ENCODE measurements at regions not wholly inside any gene's neighbourhood (a gene's known extent, or its start where the extent isn't known, plus 50 kb on each side); places are given as distances from the start of the nearest gene placed in this dataset.

DNA sequence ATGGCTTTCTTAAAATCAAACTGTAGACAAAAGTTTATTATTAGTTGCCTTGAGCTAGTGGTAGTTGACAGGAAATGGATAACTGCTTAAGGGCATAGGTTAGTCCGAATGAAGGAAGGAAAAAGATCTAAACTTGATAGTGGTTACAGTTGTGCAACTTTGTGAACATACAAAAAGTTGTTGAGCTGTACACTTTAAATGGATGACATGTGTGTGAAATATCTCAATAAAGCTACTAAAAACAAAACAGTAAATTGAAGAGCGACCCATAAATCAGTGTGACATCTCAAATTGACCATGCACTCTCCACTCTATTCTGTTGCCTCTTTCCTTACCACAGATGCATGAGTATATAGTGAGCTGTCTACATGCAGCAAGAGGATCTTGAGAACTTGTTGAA is 1757.8 kb downstream of the PCDH9 start:
- no peak overlapping the region for H2BK20ac ChIP-seq (ENCODE audit: low read depth, low read length)
- H3K9me3 ChIP-seq (ENCODE audit: control insufficient read depth, insufficient read depth, low read length) = no peaks in the 10 kb centered on the region
- CTCF ChIA-PET = no interaction called here
- H3K9ac ChIP-seq (ENCODE audit: low read depth, low read length) = no peak overlapping the region
- BruUV-seq (replicated peaks) = no TSS peak
- TF ChIP-seq RFX5 (IDR thresholded peaks at IDR 0.05; ENCODE audit: low read depth, low read length) = no peak
- TF ChIP-seq, protein P1, sequence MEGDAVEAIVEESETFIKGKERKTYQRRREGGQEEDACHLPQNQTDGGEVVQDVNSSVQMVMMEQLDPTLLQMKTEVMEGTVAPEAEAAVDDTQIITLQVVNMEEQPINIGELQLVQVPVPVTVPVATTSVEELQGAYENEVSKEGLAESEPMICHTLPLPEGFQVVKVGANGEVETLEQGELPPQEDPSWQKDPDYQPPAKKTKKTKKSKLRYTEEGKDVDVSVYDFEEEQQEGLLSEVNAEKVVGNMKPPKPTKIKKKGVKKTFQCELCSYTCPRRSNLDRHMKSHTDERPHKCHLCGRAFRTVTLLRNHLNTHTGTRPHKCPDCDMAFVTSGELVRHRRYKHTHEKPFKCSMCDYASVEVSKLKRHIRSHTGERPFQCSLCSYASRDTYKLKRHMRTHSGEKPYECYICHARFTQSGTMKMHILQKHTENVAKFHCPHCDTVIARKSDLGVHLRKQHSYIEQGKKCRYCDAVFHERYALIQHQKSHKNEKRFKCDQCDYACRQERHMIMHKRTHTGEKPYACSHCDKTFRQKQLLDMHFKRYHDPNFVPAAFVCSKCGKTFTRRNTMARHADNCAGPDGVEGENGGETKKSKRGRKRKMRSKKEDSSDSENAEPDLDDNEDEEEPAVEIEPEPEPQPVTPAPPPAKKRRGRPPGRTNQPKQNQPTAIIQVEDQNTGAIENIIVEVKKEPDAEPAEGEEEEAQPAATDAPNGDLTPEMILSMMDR (conservative IDR thresholded peaks at IDR 0.05; ENCODE audit: low read depth, low read length) = no peak
- no peak for TF ChIP-seq POLR2A (IDR thresholded peaks at IDR 0.05; ENCODE audit: low read depth, low read length)
- TF ChIP-seq RAD21 (IDR thresholded peaks at IDR 0.05; ENCODE audit: low read length) = no peak
- TF ChIP-seq CHD1 (IDR thresholded peaks at IDR 0.05; ENCODE audit: low read depth, low read length) = no peak
- TF ChIP-seq MAZ (IDR thresholded peaks at IDR 0.05; ENCODE audit: borderline replicate concordance, low read depth, low read length) = no peak
- no peak for TF ChIP-seq USF2 (IDR thresholded peaks at IDR 0.05; ENCODE audit: low read depth, low read length)
- TF ChIP-seq, protein P2, sequence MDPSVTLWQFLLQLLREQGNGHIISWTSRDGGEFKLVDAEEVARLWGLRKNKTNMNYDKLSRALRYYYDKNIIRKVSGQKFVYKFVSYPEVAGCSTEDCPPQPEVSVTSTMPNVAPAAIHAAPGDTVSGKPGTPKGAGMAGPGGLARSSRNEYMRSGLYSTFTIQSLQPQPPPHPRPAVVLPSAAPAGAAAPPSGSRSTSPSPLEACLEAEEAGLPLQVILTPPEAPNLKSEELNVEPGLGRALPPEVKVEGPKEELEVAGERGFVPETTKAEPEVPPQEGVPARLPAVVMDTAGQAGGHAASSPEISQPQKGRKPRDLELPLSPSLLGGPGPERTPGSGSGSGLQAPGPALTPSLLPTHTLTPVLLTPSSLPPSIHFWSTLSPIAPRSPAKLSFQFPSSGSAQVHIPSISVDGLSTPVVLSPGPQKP (IDR thresholded peaks at IDR 0.05; ENCODE audit: borderline replicate concordance, low read depth, low read length) = no peak
- TF ChIP-seq RCOR1 (IDR thresholded peaks at IDR 0.05; ENCODE audit: insufficient replicate concordance, low read length) = no peak
- TF ChIP-seq FOS (IDR thresholded peaks at IDR 0.05; ENCODE audit: low read depth, low read length) = no peak
- TF ChIP-seq MXI1 (IDR thresholded peaks at IDR 0.05; ENCODE audit: borderline replicate concordance, low read depth, low read length) = no peak
- no peak for TF ChIP-seq BHLHE40 (IDR thresholded peaks at IDR 0.05; ENCODE audit: low read depth, low read length)
- TF ChIP-seq NFE2L2 (IDR thresholded peaks at IDR 0.05; ENCODE audit: low read depth, low read length) = no peak
- TF ChIP-seq SMC3 (IDR thresholded peaks at IDR 0.05; ENCODE audit: low read depth, low read length) = no peak
- no peak for TF ChIP-seq MAFK (IDR thresholded peaks at IDR 0.05; ENCODE audit: low read depth, low read length)
- TF ChIP-seq CEBPB (IDR thresholded peaks at IDR 0.05; ENCODE audit: low read depth, low read length) = no peak
- H2AFZ ChIP-seq (replicated peaks; ENCODE audit: low read length, poor library complexity) = no peak overlapping the region
- no peak overlapping the region for H3K27ac ChIP-seq (ENCODE audit: insufficient read depth, low read length)
- no peak overlapping the region for H2AK9ac ChIP-seq (replicated peaks; ENCODE audit: low read depth, low read length, poor library complexity)
- H3K4me2 ChIP-seq (ENCODE audit: low read depth, low read length) = no peak overlapping the region
- H2BK120ac ChIP-seq (ENCODE audit: low read depth, low read length) = 0 out of 2 replicates have a peak overlapping the region, but pooled peaks have one; percentile 8
- no peak overlapping the region for H3K4me3 ChIP-seq (ENCODE audit: insufficient read depth, low read depth, low read length)
- in situ Hi-C loops (cut with MboI; ENCODE audit: low sequenced_read_pairs) (no loop called here), dilution Hi-C loops (cut with HindIII; ENCODE audit: low sequenced_read_pairs, unreplicated experiment) (no loop called here), intact Hi-C loops (cut with micrococcal nuclease) (no loop called here)
- H2AK5ac ChIP-seq (ENCODE audit: low read depth, low read length) = no peak overlapping the region; the same call in 1 of the 2 replicates
- no peak overlapping the region for H3K23ac ChIP-seq (ENCODE audit: low read depth, low read length)
- no peak overlapping the region for H2BK15ac ChIP-seq (ENCODE audit: low read depth, low read length)
- no peaks in the 10 kb centered on the region for H3K36me3 ChIP-seq (ENCODE audit: control insufficient read depth, insufficient read depth, low read length)
- no peaks in the 10 kb centered on the region for H3K79me1 ChIP-seq (ENCODE audit: low read depth in 1 of 2, low read length in 2 of 2)
- H4K5ac ChIP-seq (ENCODE audit: low read depth, low read length) = no peak overlapping the region
- POLR2A ChIA-PET (ENCODE audit: unreplicated experiment) = no interaction called here
- peaks cover 2% of the 10 kb centered on the region; the same call in 1 of the 2 replicates for H3K4me1 ChIP-seq (ENCODE audit: control insufficient read depth, insufficient read depth, low read length)
- no peaks in the 10 kb centered on the region for H3K27me3 ChIP-seq (ENCODE audit: control insufficient read depth, insufficient read depth, low read length)
- no peak overlapping the region for H3K56ac ChIP-seq (ENCODE audit: extremely low read depth, insufficient read depth, low read length)
- H4K20me1 ChIP-seq (ENCODE audit: insufficient read depth, low read length) = no peaks in the 10 kb centered on the region
- H3K14ac ChIP-seq (replicated peaks; ENCODE audit: low read depth, low read length) = 0 out of 2 replicates have a peak overlapping the region, but pooled peaks have one; percentile 45
- no peak overlapping the region for H3K18ac ChIP-seq (ENCODE audit: low read depth, low read length)
- no peak overlapping the region for H4K91ac ChIP-seq (ENCODE audit: insufficient read depth, low read depth, low read length)
- DNase-seq (no peak), ATAC-seq (ENCODE audit: low read depth) (no peak)
- no peak overlapping the region for H2BK5ac ChIP-seq (ENCODE audit: low read depth, low read length, poor library complexity, severe bottlenecking)
- WGBS, 2 experiments (ENCODE audit: extremely low coverage in 2 of 2, insufficient read length in 1 of 2) = no CpG with 5 or more reads among the region's 2 CpGs
- no peak overlapping the region for H3K4ac ChIP-seq (ENCODE audit: low read depth, low read length)
- H4K8ac ChIP-seq (ENCODE audit: low read depth in 2 of 2, low read length in 2 of 2) = peak overlapping the region in 1 of 2 experiments; percentile 33; a peak in 1 of 4 replicates
- no peaks in the 10 kb centered on the region for H3K9me1 ChIP-seq (ENCODE audit: insufficient read depth, low read length)
